ENCODE measurements at regions not wholly inside any gene's neighbourhood (a gene's known extent, or its start where the extent isn't known, plus 50 kb on each side); places are given as distances from the start of the nearest gene placed in this dataset.
"Not testable (repeated sequence)": the region's sequence is repeated elsewhere in the genome, so short reads cannot be mapped to it uniquely, and the experiment has no call there.

DNA sequence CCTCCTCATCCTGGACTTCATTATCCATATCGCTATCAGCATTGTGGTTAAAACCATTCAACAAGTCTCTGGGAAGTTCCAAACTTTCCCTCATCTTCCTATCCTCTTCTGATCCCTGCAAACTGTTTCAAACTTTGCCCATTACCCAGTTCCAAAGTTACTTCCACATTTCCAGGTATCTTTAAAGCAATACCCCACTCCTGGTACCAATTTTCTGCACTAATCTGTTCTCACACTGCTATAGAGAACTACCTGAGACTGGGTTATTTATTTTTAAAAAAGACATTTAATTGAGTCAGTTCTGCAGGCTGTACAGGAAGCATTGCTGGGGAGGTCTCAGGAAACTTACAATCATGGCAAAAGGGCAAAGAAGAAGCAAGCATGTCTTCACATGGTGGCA, 147.3 kb downstream of the ARL4A start:
- no peak for DNase-seq

DNA sequence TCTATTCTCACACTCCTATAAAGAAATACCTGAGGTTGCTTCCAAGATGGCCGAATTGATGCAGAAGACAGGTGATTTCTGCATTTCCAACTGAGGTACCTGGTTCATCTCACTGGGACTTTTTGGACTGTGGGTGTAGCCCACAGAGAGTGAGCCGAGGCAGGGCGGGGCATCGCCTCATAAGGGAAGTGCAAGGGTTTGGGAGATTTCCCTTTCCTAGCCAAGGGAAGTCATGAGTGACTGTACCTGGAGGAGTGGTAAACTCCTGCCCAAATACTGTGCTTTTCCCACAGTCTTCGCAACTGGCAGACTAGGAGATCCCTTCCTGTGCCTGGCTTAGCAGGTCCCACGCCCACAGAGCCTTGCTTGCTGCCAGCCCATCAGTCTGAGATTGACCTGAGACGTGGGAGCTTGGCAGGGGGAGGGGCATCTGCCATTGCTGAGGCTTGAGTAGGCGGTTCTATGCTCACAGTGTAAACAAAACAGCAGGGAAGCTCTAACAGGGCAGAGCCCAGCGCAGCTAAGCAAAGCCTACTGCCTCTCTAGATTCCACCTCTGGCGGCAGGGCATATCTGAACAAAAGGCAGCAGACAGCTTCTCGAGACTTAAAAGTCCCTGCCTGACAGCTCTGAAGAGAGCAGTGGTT, 152.2 kb downstream of the ARL4A start:
- DNase-seq, result no peak

DNA sequence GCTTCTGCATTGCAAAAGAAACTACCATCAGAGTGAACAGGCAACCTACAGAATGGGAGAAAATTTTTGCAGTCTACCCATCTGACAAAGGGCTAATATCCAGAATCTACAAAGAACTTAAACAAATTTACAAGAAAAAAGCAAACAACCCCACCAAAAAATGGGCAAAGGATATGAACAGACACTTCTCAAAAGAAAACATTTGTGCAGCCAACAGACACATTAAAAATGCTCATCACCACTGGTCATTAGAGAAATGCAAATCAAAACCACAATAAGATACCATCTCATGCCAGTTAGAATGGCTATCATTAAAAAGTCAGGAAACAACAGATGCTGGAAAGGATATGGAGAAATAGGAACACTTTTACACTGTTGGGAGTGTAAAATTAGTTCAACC, 157.3 kb downstream of the ARL4A start:
- not testable (repeated sequence) for DNase-seq

DNA sequence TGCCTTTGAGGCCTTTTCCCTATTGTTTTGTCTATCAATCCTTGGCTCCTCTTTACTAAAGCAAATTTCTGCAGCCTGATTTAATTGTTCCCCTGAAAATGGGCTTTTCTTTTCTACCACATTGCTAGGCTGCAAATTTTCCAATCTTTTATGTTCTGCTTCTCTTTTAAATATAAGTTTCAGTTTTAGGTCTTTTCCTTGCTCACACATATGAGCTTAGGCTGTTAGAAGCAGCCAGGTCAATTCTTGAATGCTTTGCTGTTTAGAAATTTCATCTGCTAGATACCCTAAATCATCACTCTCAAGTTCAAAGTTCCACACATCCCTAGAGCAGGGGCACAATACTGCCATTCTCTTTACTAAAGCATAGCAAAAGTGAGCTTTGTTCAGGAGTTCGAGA, 159.6 kb downstream of the ARL4A start:
- no peak for DNase-seq

DNA sequence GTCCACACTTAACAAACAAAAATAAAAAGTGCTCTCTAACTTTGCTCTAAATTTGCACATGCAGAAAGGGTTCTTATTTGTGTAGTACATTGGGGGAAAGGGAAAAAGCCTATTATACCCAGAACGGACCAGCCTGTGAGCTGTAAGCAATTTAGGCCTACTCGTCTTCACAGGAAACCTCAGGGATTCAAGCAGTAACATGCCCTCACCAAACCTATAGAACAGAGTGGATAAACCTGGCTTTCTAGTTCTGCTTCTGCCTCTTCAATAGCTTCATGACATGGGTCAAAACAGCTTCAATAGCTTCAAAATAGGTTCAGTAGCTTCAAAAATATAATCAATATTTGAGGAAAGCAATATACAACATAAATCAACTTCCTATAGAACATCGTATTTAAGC, 163.7 kb downstream of the ARL4A start:
- DNase-seq, result no peak

DNA sequence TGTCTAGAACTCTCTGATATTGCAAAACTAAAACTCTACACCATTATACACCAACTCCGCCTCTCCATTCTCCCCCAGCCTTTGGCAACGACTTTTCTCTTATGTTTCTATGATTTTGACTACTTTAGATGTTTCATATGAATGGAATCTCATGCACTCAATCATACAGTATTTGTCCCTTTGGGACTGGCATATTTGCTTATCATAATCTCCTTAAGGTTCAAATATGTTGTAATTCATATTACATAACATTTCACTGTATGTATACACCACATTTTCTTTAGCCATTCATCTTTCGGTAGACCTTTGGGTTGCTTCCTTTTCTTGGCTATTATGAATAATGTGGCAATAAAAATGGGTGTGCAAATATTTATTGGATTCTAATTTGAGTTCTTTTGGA, 164.4 kb downstream of the ARL4A start:
- no peak for DNase-seq

DNA sequence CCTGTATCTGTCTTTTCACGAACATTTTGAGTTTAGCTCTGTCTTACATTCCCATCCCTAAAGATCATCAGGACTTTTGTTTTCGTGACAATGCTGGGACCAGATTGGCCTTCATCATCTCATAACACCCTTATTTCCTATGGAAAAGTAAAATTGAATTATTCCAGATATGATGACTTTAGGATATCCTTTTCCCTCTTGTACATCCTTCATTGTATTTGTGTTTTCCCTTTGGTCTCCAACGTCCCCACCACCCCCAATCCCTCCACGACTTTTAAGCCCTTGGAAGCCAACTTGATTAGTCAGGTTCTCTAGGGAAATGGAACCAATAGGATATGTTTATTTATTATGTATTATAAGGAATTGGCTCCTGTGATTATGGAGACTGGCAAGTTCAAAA, 167.6 kb downstream of the ARL4A start:
- DNase-seq, result no peak

DNA sequence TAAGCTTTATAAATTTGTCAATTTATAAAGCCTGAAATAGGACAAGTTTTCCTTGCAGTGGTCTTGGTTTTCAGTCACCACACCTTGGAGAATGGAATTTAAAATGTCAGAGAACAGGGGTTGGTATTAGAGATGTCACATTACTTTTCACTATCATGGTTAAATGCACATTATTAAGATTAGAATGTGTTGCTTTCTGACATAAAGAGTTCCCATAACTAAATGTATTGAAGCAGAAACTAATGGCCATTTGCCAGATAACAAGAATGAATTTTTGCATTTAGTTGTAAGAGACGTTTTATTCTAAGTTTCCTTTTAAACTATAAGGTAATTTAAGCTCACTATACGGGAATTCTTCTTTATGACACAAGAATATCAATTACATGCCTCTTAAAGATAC, 172.3 kb downstream of the ARL4A start:
- DNase-seq, result no peak

DNA sequence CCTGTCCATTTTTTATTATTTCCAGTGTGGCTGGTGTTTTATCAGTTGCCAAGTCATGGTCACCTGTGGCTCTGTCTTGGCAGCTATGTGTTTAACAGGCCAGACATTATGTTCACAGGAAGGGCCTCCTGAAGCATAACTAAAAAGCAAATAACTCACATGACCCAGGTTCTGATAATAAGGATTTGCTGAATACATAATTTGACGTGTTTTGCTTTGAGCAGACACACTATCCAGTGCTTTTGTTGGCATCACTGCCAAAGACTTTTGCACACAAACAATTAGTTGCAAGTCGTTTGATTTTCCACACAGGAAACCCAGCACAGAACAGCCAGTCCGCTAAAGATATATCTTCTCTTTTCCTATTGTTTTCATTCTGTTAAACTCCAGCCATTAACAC, 173.6 kb downstream of the ARL4A start:
- no peak for DNase-seq

DNA sequence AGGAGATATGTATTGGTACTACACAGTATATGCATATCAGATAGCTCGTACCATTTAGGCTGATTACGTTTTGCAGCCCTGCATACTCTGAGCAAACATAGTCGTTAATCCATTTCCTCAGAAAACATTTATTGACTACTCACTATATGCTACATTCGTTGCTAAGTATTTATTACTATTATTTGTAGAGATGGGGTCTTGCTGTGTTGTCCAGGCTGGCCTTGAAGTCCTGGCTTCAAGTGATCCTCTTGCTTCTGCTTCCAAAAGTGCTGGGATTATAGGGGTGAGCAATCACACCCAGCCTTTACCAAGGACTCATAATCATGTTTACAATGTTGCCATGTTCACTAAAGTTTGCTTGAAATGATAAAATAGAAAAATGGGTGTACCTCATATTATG, 174.7 kb downstream of the ARL4A start:
- DNase-seq, result no peak

DNA sequence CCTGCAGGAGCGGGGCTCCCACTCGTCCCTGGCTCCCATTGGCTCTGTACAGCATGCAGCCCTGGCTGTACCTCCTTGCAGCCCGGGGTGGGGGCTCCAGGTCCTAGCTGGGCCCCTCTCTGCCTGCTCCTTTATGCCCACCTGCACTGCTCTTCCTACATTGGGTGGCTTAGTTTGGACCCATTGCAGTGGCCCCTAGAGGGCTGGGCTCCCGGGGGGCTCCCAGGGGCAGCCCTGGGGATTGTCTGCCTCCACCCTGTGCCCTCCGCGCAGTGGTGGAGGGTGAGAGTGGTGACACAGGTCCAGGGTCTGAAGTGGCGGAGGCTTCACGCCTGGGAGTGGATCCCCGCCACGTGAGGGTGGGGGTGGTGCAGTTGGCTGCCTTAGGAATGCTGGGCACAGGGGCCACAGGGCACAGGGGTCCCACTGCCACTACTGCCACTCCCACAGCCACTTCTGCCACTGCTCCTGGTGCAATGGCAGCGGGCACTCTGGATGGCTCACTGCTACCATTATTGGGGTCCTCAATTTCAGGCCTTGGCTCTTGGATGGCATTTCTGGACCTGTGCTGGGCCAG, 177.1 kb downstream of the ARL4A start:
- DNase-seq, result no peak

DNA sequence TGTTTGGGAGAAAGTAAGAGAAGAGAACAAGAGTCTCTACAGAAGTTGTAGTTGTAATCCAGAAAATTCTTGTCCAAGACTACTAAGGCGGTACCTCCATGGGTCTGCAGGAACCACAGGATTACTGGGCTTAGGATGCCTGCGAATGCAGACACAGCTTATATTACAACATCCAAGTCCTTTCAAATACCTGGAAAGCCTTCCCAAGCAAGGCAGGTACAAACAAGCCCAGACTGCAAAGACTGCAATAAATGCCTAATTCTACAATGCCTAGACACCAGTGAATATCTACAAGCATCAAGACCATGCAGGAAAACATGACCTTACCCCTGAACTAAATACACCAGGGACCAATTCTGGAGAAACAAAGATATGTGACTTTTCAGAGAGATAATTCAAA, 178.2 kb downstream of the ARL4A start:
- no peak for DNase-seq

DNA sequence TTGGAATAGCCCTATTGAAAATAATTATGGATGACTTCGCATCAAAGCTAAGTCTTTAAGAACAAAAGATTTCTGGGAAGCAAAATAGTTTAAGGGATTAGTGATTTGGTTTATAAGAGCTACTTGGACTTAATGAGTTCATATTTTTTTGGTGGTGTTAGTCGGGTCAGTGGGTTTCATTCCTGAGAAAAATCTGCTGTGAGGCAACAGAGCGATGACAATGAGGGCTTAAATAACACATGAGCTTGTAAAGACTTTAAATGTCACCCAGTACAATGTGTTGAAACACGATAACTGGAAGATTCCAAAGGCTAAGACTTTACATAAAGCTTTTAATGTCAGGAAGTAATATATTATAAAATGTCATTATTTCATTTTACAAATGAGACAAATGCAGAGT, 178.8 kb downstream of the ARL4A start:
- DNase-seq, result no peak

DNA sequence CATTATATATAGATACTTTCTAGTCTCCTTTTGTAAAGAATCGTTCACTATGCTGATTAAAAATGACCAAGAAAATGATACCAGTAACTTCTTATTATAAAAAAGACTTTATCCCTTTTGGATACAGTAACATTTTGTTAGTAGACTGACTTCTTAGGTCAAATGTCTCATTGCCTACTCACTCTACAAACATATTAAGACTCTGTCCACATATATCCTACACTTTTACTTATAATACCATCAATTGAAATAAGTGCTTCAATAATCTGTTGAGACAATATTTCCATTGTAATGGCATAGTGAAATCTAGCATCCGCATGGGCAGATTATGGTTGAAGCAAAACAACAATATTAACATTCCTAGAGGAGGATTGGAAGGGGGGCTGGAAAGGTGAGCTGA, 180.6 kb downstream of the ARL4A start:
- DNase-seq, result no peak

DNA sequence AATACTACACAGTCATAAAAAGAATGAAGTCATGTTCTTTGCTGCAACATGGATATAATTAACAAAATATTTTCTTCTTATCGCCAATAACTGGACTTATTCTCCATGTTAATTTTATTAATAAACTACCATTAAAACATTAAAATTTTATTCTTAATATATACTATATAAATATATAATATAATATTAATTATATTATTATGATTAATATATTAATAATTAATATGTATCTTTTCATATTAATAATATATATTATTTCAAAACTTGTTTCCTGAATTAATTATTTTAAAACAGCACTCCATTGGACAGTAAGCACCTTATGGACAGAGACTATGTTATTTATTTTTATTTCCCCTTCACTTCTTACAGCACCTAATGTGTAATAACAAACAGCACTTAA, 182.8 kb downstream of the ARL4A start:
- DNase-seq, result no peak

DNA sequence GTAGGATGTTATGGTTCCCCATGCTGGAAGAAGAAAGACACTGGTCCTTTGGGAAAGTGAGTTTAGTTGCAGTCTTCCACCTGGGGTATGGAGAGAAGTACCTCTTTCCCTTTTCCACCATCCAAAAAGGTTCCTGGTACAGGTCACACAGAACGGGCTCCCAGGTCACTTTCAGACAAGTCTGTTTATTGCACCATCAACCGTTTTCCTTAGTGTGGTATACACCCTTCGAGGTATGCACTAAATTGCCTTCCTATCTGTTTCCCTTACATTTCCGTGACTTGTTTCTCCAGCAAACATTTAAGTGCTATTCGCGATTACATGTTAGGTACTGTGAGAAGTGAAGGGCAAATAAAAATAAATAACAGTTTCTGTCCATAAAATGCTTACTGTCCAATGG, 185.1 kb downstream of the ARL4A start:
- DNase-seq, result no peak

DNA sequence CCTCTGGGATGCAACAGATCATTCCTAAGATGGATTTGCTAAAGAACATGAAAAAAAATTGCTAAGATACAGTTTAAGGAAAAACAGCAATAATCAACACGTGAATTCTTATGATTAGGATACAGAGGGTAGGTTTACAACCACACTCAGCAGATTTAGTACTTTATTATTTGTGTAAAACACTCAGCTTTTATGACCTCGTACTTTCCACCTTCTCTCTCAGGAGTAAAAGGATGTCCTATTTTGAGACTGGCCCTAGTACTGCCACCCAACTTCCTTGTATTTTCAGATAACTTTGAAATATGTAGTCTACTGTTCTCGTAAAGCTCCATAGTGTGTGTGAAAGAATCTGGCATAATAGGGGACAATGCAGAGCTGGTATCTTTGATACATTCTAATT, 186.1 kb downstream of the ARL4A start:
- DNase-seq, result no peak

DNA sequence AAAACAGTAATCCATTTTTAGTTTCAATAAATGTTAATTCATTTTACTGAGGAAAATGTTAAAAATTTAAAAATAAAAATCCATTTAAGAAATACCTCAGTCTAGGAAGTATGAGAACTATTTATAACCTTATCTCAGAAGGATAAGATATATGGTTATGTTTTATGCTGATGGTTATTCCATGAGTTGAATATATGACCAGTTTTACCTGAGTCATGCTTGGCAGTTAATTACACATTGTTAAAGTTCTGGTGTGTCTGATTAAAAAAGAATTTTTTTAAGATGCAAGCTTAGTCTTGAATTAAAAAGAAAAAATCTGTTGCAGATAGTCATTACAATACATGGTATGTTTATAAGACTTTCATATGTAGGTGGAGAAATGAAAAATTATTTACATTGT, 191.7 kb downstream of the ARL4A start:
- DNase-seq, result no peak

DNA sequence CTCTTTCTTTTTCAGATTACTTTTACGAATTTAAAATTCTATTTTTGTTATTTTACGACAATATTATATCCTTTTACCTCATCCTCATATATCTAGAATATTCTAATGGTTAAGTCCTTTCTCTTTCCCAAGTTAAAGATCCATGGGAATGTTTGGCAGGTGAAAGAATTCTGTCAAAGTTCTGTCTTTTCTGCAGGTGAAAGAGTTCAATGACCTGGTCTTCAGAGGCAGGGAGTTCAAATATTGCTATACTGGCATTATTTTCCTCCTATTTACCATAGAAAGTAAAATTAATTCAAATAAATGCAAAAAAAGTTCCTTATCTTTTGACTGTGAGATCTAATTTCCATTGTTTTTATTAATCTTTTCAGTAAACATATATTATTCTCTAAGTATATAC, 194.3 kb downstream of the ARL4A start:
- DNase-seq, result no peak

DNA sequence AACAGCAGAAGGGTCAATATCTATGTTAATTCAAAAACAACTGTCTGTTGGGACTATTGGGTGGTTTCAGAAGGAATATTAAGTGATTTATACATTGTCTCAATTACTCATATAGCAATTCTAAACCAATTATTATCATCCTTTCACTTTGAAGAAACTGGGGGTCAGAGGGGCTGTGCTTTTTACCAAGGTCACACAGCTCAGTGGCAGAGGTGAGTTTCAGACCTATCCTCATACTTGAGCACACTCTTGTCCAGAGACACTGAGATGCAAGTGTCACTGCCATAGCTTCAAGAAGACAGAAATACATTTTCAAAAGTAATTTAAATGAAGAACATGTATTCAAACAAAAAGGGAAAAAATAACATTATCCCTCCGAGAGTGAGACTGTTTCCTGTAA, 195.3 kb downstream of the ARL4A start:
- no peak for DNase-seq

DNA sequence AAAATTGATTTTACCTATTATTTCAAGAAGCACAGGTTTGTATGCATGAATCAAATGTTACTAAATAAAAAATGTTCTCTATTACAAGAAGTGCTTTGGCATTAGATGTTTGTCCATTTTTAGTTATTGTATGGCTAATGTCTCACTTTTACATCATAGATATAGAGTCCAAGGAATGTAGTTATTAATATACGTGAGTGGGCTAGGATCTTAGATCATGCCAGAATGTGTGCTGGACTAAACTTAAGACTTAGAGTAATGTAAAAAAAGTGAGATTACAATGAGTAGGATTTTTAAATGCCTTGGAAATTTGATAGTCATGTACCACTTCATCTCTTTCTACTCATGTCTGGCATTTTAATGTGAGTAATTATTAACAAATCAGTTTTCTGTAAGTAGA, 196.6 kb downstream of the ARL4A start:
- no peak for DNase-seq

DNA sequence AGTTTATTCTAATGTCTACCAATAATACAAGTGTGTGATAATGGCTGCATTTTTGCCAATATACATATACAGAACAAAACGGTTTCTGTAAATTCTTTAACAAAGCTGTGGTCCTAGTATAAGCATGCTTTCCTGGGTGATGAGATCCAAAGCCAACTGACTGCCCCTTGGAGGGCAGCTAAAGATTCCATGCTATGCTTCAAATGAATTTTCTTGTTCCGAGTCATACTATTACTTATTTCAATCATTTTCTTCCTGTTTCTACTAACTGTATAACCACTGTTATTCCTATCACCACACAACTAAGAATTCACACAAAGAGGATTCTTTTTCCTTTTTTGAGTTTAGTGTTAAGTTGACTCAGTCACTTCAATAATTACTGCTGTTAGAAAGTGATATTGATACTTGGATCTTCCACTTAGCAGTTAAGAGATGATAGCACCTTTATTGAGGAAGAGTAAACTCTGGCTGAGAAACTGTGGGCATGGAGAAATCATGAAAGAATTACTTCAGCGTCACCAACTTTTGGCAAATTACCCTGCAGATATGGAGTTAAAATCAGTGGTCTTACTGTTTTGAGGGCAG, 197.5 kb downstream of the ARL4A start:
- DNase-seq, result peak; percentile 16

DNA sequence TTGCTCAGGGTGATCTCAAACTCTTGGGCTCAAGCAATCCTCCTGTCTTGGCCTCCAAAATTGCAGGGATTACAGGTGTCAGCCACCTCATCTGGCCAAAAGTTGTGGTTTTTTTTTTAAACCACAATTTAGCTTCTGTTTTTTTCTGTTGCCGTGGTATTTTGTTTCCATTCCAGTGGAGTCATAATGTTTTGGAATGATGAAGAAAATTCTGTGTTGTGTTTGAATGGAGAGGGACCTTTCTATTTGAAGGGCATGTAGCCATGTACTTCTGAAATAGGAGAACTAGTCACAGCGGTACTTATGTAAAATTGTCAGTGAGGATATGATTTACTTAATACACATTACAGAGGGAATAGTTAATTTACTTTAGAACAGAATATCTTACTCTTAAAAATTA, 201.3 kb downstream of the ARL4A start:
- DNase-seq, result peak; percentile 15

DNA sequence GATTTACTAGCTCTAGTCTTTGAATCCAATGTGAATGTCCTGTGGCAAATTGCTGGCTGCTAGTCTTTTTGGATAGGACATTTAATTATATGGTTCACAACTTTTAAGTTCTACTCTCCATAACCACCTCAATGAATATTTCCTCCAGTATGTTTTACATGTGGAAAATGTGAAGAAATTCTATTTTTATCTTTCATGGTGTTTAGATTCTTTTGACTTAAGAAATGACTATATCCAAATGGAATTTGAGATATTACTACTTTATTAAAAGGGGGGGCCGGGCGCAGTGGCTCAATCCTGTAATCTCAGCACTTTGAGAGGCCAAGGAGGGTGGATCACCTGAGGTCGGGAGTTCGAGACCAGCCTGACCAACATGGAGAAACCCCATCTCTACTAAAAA, 202.0 kb downstream of the ARL4A start:
- DNase-seq, result no peak

DNA sequence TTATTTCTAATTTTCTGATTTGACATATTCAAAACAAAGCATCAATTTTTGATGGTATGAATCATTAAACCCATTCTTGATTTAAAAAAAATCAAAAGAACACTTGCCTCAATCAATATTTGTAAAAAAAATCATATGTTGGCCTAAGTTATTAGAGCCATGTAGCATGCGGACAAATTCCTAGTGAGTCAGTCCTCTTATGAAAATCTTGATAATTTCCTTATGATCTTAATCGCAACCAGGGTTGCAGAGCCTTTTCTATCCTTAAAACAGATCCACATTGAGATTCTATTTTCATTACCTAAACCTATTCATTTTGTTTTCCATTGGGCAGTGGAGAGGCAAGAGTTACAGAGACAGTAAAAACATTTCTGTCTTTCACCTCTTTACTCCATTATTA, 203.2 kb downstream of the ARL4A start:
- DNase-seq, result no peak

Data from activated CD4-positive, alpha-beta T cell treated with anti-CD3 and anti-CD28 coated beads, Interleukin-10, Interleukin-2, amounts not matched to agents 100 ng/mL and 50 ng/mL, durations not matched to agents 16 hours and 8 hours (primary cell).